MV-4-11 (cell line): ENCODE measurements at regions not wholly inside any gene's neighbourhood (a gene's known extent, or its start where the extent isn't known, plus 50 kb on each side); places are given as distances from the start of the nearest gene placed in this dataset.

Experiments
- DNase-seq: peaks from one replicate; lab custom pipeline; 2025; lab: John Stamatoyannopoulos, UW

- DNase-seq, result no peak
Measured at GRCh38 chrX:124524852-124525251, 178.5 kb downstream of the SH2D1A start.

GRCh38 chrX:124529786-124530185, 183.4 kb downstream of the SH2D1A start:
- DNase-seq, result no peak

- DNase-seq, result no peak
Measured at GRCh38 chrX:124530803-124531202, 184.4 kb downstream of the SH2D1A start.

- no peak for DNase-seq
Measured at GRCh38 chrX:124534536-124534935, 188.2 kb downstream of the SH2D1A start.

GRCh38 chrX:124540474-124540873, 194.1 kb downstream of the SH2D1A start:
- DNase-seq, result no peak

- no peak for DNase-seq
Measured at GRCh38 chrX:124548571-124548970, 202.2 kb downstream of the SH2D1A start.

- no peak for DNase-seq
Measured at GRCh38 chrX:124555036-124555595, 208.8 kb downstream of the SH2D1A start.

- DNase-seq, result no peak
Measured at GRCh38 chrX:124557976-124558375, 211.6 kb downstream of the SH2D1A start.

- no peak for DNase-seq
Measured at GRCh38 chrX:124573468-124573867, 227.1 kb downstream of the SH2D1A start.

GRCh38 chrX:124592744-124593143, 246.4 kb downstream of the SH2D1A start:
- no peak for DNase-seq

- DNase-seq, result no peak
Measured at GRCh38 chrX:124594017-124594651, 247.8 kb downstream of the SH2D1A start.

GRCh38 chrX:124605511-124605910, 259.1 kb downstream of the SH2D1A start:
- no peak for DNase-seq

GRCh38 chrX:124606724-124607123, 260.4 kb downstream of the SH2D1A start:
- DNase-seq, result no peak

GRCh38 chrX:124619710-124620109, 273.3 kb downstream of the SH2D1A start:
- DNase-seq, result no peak

GRCh38 chrX:124634363-124634762, 288.0 kb downstream of the SH2D1A start:
- DNase-seq, result no peak

- no peak for DNase-seq
Measured at GRCh38 chrX:124641737-124642491, 295.6 kb downstream of the SH2D1A start.

- DNase-seq, result no peak
Measured at GRCh38 chrX:124646403-124646802, 300.0 kb downstream of the SH2D1A start.

- DNase-seq, result no peak
Measured at GRCh38 chrX:124651031-124651430, 304.7 kb downstream of the SH2D1A start.

GRCh38 chrX:124665621-124666400, 319.4 kb downstream of the SH2D1A start:
- no peak for DNase-seq

- DNase-seq, result no peak
Measured at GRCh38 chrX:124679199-124679598, 332.8 kb downstream of the SH2D1A start.

- no peak for DNase-seq
Measured at GRCh38 chrX:124680287-124680686, 333.9 kb downstream of the SH2D1A start.

- no peak for DNase-seq
Measured at GRCh38 chrX:124690495-124690894, 344.1 kb downstream of the SH2D1A start.

GRCh38 chrX:124699876-124700275, 353.5 kb downstream of the SH2D1A start:
- no peak for DNase-seq
